22Rv1 (cell line): ENCODE measurements at regions not wholly inside any gene's neighbourhood (a gene's known extent, or its start where the extent isn't known, plus 50 kb on each side); places are given as distances from the start of the nearest gene placed in this dataset.

Source experiments
- H3K27ac ChIP-seq: fragments of 450-650 bp; 2 replicates; pipeline ENCODE4 v1.5.1; 2017
- CTCF ChIP-seq: fragments of 450-650 bp; IDR thresholded peaks from 2 replicates; pipeline ENCODE4 v1.5.1; 2017; ENCODE audit warnings: mild to moderate bottlenecking
- ZFX ChIP-seq: fragments of 450-650 bp; IDR thresholded peaks from 2 replicates; pipeline ENCODE4 v1.6.1; 2017; ENCODE audit warnings: antibody characterized with exemption, borderline replicate concordance

GRCh38 chr2:57965219-57965618 is 81.4 kb upstream of the VRK2 start:
- H3K27ac ChIP-seq: no peak overlapping the region
- TF ChIP-seq ZFX (no peak), CTCF (no peak)

- H3K27ac ChIP-seq: no peak overlapping the region
- TF ChIP-seq ZFX (no peak), CTCF (no peak)
These were observed 80.6 kb upstream of the VRK2 start for GRCh38 chr2:57965961-57966360.

- TF ChIP-seq CTCF (no peak), ZFX (no peak)
- no peak overlapping the region for H3K27ac ChIP-seq
These were observed 72.9 kb upstream of the VRK2 start for GRCh38 chr2:57973621-57974186.

GRCh38 chr2:57979158-57979557 is 67.4 kb upstream of the VRK2 start:
- no peak overlapping the region for H3K27ac ChIP-seq
- no peak for TF ChIP-seq CTCF
- no peak for TF ChIP-seq ZFX

GRCh38 chr2:57981083-57981768 is 65.4 kb upstream of the VRK2 start:
- no peak for TF ChIP-seq CTCF
- no peak for TF ChIP-seq ZFX

GRCh38 chr2:57987835-57988573 is 58.6 kb upstream of the VRK2 start:
- no peak overlapping the region for H3K27ac ChIP-seq
- TF ChIP-seq CTCF: no peak
- no peak for TF ChIP-seq ZFX

More at GRCh38 chr2:57981083-57981768, 65.4 kb upstream of the VRK2 start:
- H3K27ac ChIP-seq: no peak overlapping the region
